ENCODE measurements at regions not wholly inside any gene's neighbourhood (a gene's known extent, or its start where the extent isn't known, plus 50 kb on each side); places are given as distances from the start of the nearest gene placed in this dataset.

DNA sequence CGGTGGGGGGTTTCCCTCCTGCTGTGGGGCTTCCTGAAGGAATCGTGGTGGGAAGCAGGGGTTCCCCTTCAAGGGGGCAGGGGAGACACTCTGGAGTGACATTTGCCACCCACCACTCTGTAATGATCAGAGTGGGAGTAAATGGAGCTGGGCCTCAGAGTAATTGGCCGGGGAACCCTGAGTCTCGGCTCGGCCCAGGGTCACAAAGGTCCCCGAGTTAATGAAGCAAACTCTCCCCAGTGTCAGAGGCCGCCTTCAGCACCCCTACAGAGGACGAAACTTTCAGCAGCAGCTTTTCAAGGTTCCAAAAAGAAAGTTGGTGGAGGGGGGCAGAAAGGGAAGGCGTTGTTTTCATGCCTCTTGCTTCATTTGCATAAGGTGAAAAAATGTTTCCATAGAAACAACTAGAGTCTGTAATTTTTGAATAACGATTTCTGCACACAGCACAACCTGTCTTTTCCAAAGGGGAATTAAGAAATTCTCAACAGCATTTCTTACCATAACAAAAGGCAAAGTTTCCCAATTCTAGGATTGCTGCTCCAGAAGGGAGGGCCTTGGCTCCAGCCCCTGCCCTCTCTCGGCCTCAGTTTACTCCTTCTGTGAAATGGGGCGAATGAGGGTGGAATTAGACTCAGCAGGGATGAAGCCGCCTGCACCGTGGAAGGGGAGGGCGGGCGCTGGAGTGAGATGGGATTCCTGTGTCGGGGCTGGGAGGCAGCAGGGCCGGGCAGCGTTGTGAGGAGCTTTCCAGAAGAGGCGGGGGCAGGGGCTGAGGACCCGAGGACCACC lies 67.0 kb upstream of the BEGAIN start:
- intact Hi-C loops (cut with DNase I) = no loop called here
- H3K36me3 ChIP-seq = no peaks in the 10 kb centered on the region
- no peak overlapping the region for H3K27ac ChIP-seq
- no peaks in the 10 kb centered on the region for H3K9me3 ChIP-seq
- no peak for DNase-seq (ENCODE audit: extremely low spot score in 2 of 2)
- TF ChIP-seq, protein P1, sequence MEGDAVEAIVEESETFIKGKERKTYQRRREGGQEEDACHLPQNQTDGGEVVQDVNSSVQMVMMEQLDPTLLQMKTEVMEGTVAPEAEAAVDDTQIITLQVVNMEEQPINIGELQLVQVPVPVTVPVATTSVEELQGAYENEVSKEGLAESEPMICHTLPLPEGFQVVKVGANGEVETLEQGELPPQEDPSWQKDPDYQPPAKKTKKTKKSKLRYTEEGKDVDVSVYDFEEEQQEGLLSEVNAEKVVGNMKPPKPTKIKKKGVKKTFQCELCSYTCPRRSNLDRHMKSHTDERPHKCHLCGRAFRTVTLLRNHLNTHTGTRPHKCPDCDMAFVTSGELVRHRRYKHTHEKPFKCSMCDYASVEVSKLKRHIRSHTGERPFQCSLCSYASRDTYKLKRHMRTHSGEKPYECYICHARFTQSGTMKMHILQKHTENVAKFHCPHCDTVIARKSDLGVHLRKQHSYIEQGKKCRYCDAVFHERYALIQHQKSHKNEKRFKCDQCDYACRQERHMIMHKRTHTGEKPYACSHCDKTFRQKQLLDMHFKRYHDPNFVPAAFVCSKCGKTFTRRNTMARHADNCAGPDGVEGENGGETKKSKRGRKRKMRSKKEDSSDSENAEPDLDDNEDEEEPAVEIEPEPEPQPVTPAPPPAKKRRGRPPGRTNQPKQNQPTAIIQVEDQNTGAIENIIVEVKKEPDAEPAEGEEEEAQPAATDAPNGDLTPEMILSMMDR (IDR thresholded peaks at IDR 0.05) = no peak
- TF ChIP-seq POLR2AphosphoS5 (IDR thresholded peaks at IDR 0.05; ENCODE audit: insufficient read depth in 1 of 2, low read depth in 1 of 2) = no peak
- TF ChIP-seq POLR2A (IDR thresholded peaks at IDR 0.05) = no peak
- H3K27me3 ChIP-seq = no peaks in the 10 kb centered on the region
- no peak overlapping the region for H3K4me3 ChIP-seq
- peaks cover 4% of the 10 kb centered on the region for H3K4me1 ChIP-seq

DNA sequence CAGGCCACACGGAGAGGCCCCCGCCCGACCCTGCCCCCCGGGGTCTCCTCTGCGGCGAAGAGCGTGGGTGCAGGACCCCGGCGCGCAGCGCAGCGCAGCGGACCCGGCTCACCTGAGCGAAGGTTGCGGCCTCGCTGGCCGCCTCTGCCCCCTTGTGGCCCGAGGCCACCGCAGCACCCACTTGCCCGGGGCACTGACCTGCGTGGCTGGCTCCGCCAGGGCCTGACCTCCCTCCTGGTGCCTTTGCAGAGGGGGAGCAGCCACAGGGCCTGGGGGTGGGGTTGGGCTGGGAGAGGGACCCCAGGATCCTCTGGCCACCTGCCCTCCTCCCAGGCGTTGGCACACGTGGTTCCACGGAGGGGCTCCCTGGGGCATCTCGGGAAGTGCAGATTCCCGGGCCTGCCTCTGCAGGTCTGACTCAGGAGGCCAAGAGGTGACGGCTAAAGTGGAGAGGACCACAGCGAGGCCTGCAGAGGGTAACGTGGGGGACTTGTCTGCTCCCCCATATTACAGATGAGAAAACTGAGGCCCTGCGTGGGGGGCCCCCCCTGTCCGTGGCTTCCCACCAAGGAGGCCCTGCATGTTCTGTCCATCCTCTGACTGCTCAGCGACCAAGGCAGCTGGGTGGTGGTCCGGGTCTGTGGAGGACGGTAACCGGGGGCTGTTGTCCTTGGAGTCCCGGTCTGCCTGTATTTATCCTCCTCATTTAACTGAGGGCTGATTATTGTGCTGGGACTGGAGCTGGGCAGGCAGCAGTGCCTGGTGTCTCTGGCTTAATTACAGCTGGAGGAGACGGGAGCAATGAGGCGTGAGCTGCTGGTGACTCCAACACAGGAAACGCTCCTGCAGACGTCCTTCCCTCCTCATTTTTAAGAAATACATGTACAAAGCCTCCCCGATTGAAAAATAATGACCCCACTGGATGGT lies 67.9 kb upstream of the BEGAIN start:
- DNase-seq (ENCODE audit: extremely low spot score in 2 of 2) = no peak
- H3K4me1 ChIP-seq = peaks cover 4% of the 10 kb centered on the region
- no peaks in the 10 kb centered on the region for H3K9me3 ChIP-seq
- no peak overlapping the region for H3K4me3 ChIP-seq
- intact Hi-C loops (cut with DNase I) = no loop called here
- TF ChIP-seq, protein P1 (IDR thresholded peaks at IDR 0.05) = peak in 1 of 3 experiments; percentile 47
- no peak for TF ChIP-seq POLR2A (IDR thresholded peaks at IDR 0.05)
- H3K27me3 ChIP-seq = no peaks in the 10 kb centered on the region
- H3K36me3 ChIP-seq = no peaks in the 10 kb centered on the region
- no peak overlapping the region for H3K27ac ChIP-seq

DNA sequence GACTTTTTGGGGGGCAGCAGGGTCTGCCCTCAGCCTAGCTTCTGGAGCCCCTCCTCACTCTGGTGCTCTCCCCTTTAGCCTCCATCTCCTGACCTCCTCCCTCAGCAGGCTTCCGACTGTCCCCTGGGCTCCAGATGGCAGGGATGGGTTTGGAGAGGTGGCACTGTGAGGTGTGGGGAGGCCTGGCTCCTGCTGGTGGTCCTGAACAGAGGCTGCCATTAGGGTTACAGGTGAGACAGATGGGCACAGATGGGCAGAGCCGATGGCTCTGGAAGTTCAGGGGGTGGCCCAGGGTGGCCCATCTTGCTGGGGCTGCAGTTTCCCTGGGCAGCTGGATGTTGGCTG lies 68.5 kb upstream of the BEGAIN start:
- Histone ChIP-seq H3K36me3 (no peaks in the 10 kb centered on the region), H3K27me3 (no peaks in the 10 kb centered on the region), H3K4me3 (no peak overlapping the region), H3K27ac (no peak overlapping the region), H3K9me3 (no peaks in the 10 kb centered on the region), H3K4me1 (peaks cover 4% of the 10 kb centered on the region)
- TF ChIP-seq POLR2AphosphoS5 (IDR thresholded peaks at IDR 0.05; ENCODE audit: insufficient read depth in 1 of 2, low read depth in 1 of 2) (no peak), POLR2A (IDR thresholded peaks at IDR 0.05) (no peak)
- TF ChIP-seq, protein P1 (IDR thresholded peaks at IDR 0.05) = no peak
- DNase-seq (ENCODE audit: extremely low spot score in 2 of 2) = no peak
- intact Hi-C loops (cut with DNase I) = no loop called here

DNA sequence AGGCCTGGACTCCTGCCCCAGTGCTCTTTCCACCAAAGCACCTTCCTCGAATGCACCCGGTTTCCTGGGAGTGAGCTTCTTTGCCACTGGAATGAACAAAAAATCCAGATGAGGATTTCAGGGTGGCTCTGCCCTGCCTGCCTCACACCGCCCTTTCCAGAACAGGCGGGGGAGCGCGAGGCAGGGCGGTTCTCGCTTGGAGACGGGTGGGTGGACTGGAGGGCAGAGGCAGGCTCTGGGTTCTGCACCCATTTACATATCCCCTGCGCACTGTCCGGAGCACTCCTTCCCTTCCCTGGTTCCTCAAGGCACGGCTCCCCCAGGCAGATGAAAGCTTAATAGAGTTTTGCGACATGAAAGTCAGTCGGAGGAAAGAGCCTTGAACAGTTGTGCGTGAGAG lies 69.7 kb upstream of the DLK1 start:
- intact Hi-C loops (cut with DNase I) = no loop called here
- Histone ChIP-seq H3K9me3 (no peaks in the 10 kb centered on the region), H3K27me3 (no peaks in the 10 kb centered on the region)

More for the DNA sequence above, 69.7 kb upstream of the DLK1 start:
- Histone ChIP-seq H3K4me3 (no peak overlapping the region), H3K27ac (no peak overlapping the region), H3K36me3 (no peaks in the 10 kb centered on the region), H3K4me1 (peaks cover 4% of the 10 kb centered on the region)
- TF ChIP-seq POLR2A (IDR thresholded peaks at IDR 0.05) = no peak
- TF ChIP-seq, protein P1 (IDR thresholded peaks at IDR 0.05) = no peak
- no peak for TF ChIP-seq POLR2AphosphoS5 (IDR thresholded peaks at IDR 0.05; ENCODE audit: insufficient read depth in 1 of 2, low read depth in 1 of 2)
- no peak for DNase-seq (ENCODE audit: extremely low spot score in 2 of 2)

Data from vagina (tissue), 2 donors.